Endothelial cell of umbilical vein (primary cell): ENCODE measurements at regions not wholly inside any gene's neighbourhood (a gene's known extent, or its start where the extent isn't known, plus 50 kb on each side); places are given as distances from the start of the nearest gene placed in this dataset.

Experiments used
- BruUV-seq: library from RNA; stranded (reverse); fragments of 400-500 nt; replicated peaks from 2 replicates; lab custom pipeline; 2021; lab: Mats Ljungman, UMichigan
- CTCF ChIA-PET: fragments of 300-600, 350-600 bp; sonication (Branson Sonifier 250); formaldehyde crosslinking; loops from one replicate; lab custom pipeline; 2021; ENCODE audit warnings: antibody characterized with exemption, inconsistent platforms; lab: Charles Lee
- POLR2A ChIA-PET: fragments of 300-600, 350-600 bp; sonication (Branson Sonifier 250); formaldehyde crosslinking; loops from one replicate; lab custom pipeline; 2021; ENCODE audit warnings: antibody characterized with exemption, inconsistent platforms; lab: Charles Lee
- DNase-seq: peaks from one replicate; pipeline ENCODE4 v3.0.0-alpha.2; 2011; ENCODE audit warnings: low read depth, low spot score
- FAIRE-seq: peaks from 2 replicates; lab custom pipeline; 2011; peaks lifted over from hg19 to GRCh38; lab: Jason Lieb, UNC
- H2AFZ ChIP-seq: 2 replicates; pipeline ENCODE4 v1.6.0; 2012; ENCODE audit warnings: low read depth, low read length, control low read depth, inconsistent platforms
- H3K27ac ChIP-seq: 2 replicates; pipeline ENCODE4 v1.5.1; 2011; ENCODE audit warnings: low read depth, mild to moderate bottlenecking, control low read depth, low read length, moderate library complexity; ENCODE audit not compliant: insufficient read depth
- H3K27me3 ChIP-seq, 2 experiments: 2 replicates each; pipeline versions ENCODE4 v1.6.0 to v1.6.1; 2011; ENCODE audit warnings: low read length in 2 of 2, mixed read lengths in 1 of 2; ENCODE audit not compliant: control insufficient read depth in 2 of 2, insufficient read depth in 2 of 2
- H3K36me3 ChIP-seq, 2 experiments: 2 replicates in 1 of 2; 3 replicates in 1 of 2; pipeline ENCODE4 v1.5.1; 2011; ENCODE audit warnings: low read length in 2 of 2, mild to moderate bottlenecking in 1 of 2, moderate library complexity in 1 of 2; ENCODE audit not compliant: control insufficient read depth in 2 of 2, insufficient read depth in 2 of 2; ENCODE audit errors: extremely low read depth in 1 of 2
- H3K4me1 ChIP-seq: 3 replicates; pipeline ENCODE4 v1.5.1; 2011; ENCODE audit warnings: mild to moderate bottlenecking, low read length; ENCODE audit not compliant: control insufficient read depth, insufficient read depth; ENCODE audit errors: extremely low read depth
- H3K4me2 ChIP-seq: 2 replicates; pipeline ENCODE4 v1.6.1; 2011; ENCODE audit warnings: low read length, control low read depth, mixed read lengths; ENCODE audit not compliant: insufficient read depth
- H3K4me3 ChIP-seq, 3 experiments: fragments of 200-600 bp in 1 of 3; sonication (generic), shearing (Covaris generic) in 1 of 3; replicated peaks in 1 of 3; 2 replicates each; pipeline ENCODE4 v1.5.1; 2011 to 2016; ENCODE audit warnings: control low read depth in 3 of 3, low read length in 3 of 3, mild to moderate bottlenecking in 2 of 3, inconsistent platforms in 1 of 3, low read depth in 1 of 3, moderate library complexity in 1 of 3; ENCODE audit not compliant: insufficient read depth in 1 of 3
- H3K79me2 ChIP-seq: 2 replicates; pipeline ENCODE4 v1.6.0; 2012; ENCODE audit warnings: low read length, inconsistent platforms; ENCODE audit not compliant: control insufficient read depth, insufficient read depth
- H3K9ac ChIP-seq: replicated peaks from 2 replicates; pipeline ENCODE3; 2011; ENCODE audit warnings: low read length, control low read depth; ENCODE audit not compliant: insufficient read depth; ENCODE audit errors: extremely low read depth
- H3K9me1 ChIP-seq: replicated peaks from 3 replicates; pipeline ENCODE4 v1.6.0; 2011; ENCODE audit warnings: mild to moderate bottlenecking, low read length; ENCODE audit not compliant: control insufficient read depth, insufficient read depth; ENCODE audit errors: extremely low read depth
- H3K9me3 ChIP-seq: replicated peaks from 2 replicates; pipeline ENCODE4 v1.5.1; 2012; ENCODE audit warnings: low read length, inconsistent platforms; ENCODE audit not compliant: control insufficient read depth, insufficient read depth
- H4K20me1 ChIP-seq: replicated peaks from 2 replicates; pipeline ENCODE3; 2011; ENCODE audit warnings: mild to moderate bottlenecking, low read length; ENCODE audit not compliant: control insufficient read depth, insufficient read depth; ENCODE audit errors: extremely low read depth
- CTCF ChIP-seq, 2 donors: IDR thresholded peaks; 1 replicate in 1 of 2; 2 replicates in 1 of 2; pipeline ENCODE4 v1.5.1; 2011; ENCODE audit warnings: low read length in 2 of 2, mild to moderate bottlenecking in 2 of 2, moderate library complexity in 2 of 2, control low read depth in 1 of 2, inconsistent platforms in 1 of 2, low read depth in 1 of 2; ENCODE audit not compliant: insufficient read depth in 1 of 2; ENCODE audit errors: extremely low read depth in 1 of 2
- EZH2 ChIP-seq: IDR thresholded peaks from 2 replicates; pipeline ENCODE4 v1.6.1; 2012; ENCODE audit warnings: borderline replicate concordance, low read depth, mild to moderate bottlenecking, moderate library complexity, low read length, inconsistent platforms; ENCODE audit not compliant: severe bottlenecking
- FOS ChIP-seq: IDR thresholded peaks from 2 replicates; pipeline ENCODE4 v1.6.1; 2011; ENCODE audit warnings: mild to moderate bottlenecking, low read length, moderate library complexity, borderline replicate concordance; ENCODE audit not compliant: insufficient read depth
- GATA2 ChIP-seq: IDR thresholded peaks from 2 replicates; pipeline ENCODE4 v1.7.0; 2011; ENCODE audit warnings: low read depth, mild to moderate bottlenecking, moderate library complexity, mixed read lengths, low read length; ENCODE audit not compliant: insufficient read length, insufficient read depth
- JUN ChIP-seq: IDR thresholded peaks from 2 replicates; pipeline ENCODE4 v1.6.1; 2011; ENCODE audit warnings: borderline replicate concordance, low read depth; ENCODE audit not compliant: insufficient read length, insufficient read depth
- MAX ChIP-seq: IDR thresholded peaks from 2 replicates; pipeline ENCODE4 v1.6.1; 2011; ENCODE audit not compliant: insufficient read depth, insufficient read length
- MYC ChIP-seq: IDR thresholded peaks from one replicate; pipeline ENCODE4 v1.6.1; 2011; ENCODE audit warnings: mild to moderate bottlenecking, low read depth, low read length
- POLR2A ChIP-seq: IDR thresholded peaks from 2 replicates; pipeline ENCODE4 v1.6.1; 2012; ENCODE audit warnings: low read depth, mild to moderate bottlenecking, control low read depth, low read length
- POLR2AphosphoS5 ChIP-seq: IDR thresholded peaks from 2 replicates; pipeline ENCODE4 v1.6.1; 2012; ENCODE audit warnings: low read depth, mild to moderate bottlenecking, control low read depth, low read length, moderate library complexity; ENCODE audit not compliant: insufficient read depth
- dilution Hi-C: fragments of 300-500 bp; cut with MboI; formaldehyde crosslinking; loops from one replicate; pipeline ENCODE4 v1.15.0; 2019; ENCODE audit warnings: low sequenced_read_pairs; ENCODE audit not compliant: extremely low pct_ligation_motif_present
- intact Hi-C: fragments of 100-400 bp; cut with micrococcal nuclease; formaldehyde crosslinking; loops from one replicate; pipeline ENCODE4 v1.10.0; 2022

- Histone ChIP-seq H3K4me3 (no peak overlapping the region), H3K79me2 (no peaks in the 10 kb centered on the region), H3K9ac (no peak overlapping the region), H3K36me3 (no peaks in the 10 kb centered on the region), H3K27me3 (no peaks in the 10 kb centered on the region), H3K27ac (no peak overlapping the region), H3K4me2 (no peak overlapping the region), H3K9me3 (no peaks in the 10 kb centered on the region), H3K9me1 (no peaks in the 10 kb centered on the region), H2AFZ (no peak overlapping the region), H3K4me1 (no peaks in the 10 kb centered on the region), H4K20me1 (no peaks in the 10 kb centered on the region)
- intact Hi-C loops (no loop called here), dilution Hi-C loops (no loop called here)
- TF ChIP-seq MYC (no peak), GATA2 (no peak), FOS (no peak), EZH2 (no peak)
- no TSS peak for BruUV-seq
- CTCF ChIA-PET = no interaction called here
- POLR2A ChIA-PET = no interaction called here
- FAIRE-seq = no peak
- no peak for DNase-seq
Measured at GRCh38 chr4:166229799-166230198, 356.8 kb downstream of the TLL1 start.

- Histone ChIP-seq H3K36me3 (no peaks in the 10 kb centered on the region), H3K79me2 (no peaks in the 10 kb centered on the region), H4K20me1 (no peaks in the 10 kb centered on the region), H3K27ac (no peak overlapping the region), H3K4me2 (no peak overlapping the region), H2AFZ (no peak overlapping the region), H3K4me1 (no peaks in the 10 kb centered on the region), H3K27me3 (no peaks in the 10 kb centered on the region), H3K9me3 (no peaks in the 10 kb centered on the region), H3K4me3 (no peak overlapping the region), H3K9me1 (no peaks in the 10 kb centered on the region), H3K9ac (no peak overlapping the region)
- CTCF ChIA-PET = no interaction called here
- no TSS peak for BruUV-seq
- TF ChIP-seq MYC (no peak), JUN (no peak), MAX (no peak), GATA2 (no peak), FOS (no peak), POLR2A (no peak), EZH2 (no peak), POLR2AphosphoS5 (no peak), CTCF (IDR thresholded peaks at IDR 0.05; ENCODE audit: extremely low read depth in 1 of 2, insufficient read depth in 1 of 2, low read depth in 1 of 2, low read length in 2 of 2) (no peak)
- no peak for FAIRE-seq
- POLR2A ChIA-PET = no interaction called here
- dilution Hi-C loops = no loop called here
- no peak for DNase-seq
- intact Hi-C loops = no loop called here
Measured at GRCh38 chr4:166230841-166231240, 357.8 kb downstream of the TLL1 start.
